ENCODE measurements at regions not wholly inside any gene's neighbourhood (a gene's known extent, or its start where the extent isn't known, plus 50 kb on each side); places are given as distances from the start of the nearest gene placed in this dataset.

- Histone ChIP-seq H3K9me3 (no peaks in the 10 kb centered on the region), H3K36me3 (no peaks in the 10 kb centered on the region), H3K4me1 (peaks cover 25 to 27% of the 10 kb centered on the region in 2 donors), H3K27ac (peak overlapping the region in 2 of 3 donors; percentile 16 to 21), H3K4me3 (replicated peaks in 1 of 3) (no peak overlapping the region), H3K27me3 (no peaks in the 10 kb centered on the region)
- intact Hi-C loops (cut with DNase I), result no loop called here
- TF ChIP-seq CTCF (IDR thresholded peaks at IDR 0.05) (no peak), POLR2A (IDR thresholded peaks at IDR 0.05) (no peak)
- WGBS, 2 donors, result 50 to 52% methylated on average over 3 of the region's 3 CpGs
- peak in 1 of 2 donors; percentile 26 for DNase-seq
These were observed 275.7 kb upstream of the SPRED2 start for GRCh38 chr2:65708086-65708485.

- 84 to 87% methylated on average over 1 of the region's 1 CpG for whole genome bisulfite sequencing, 2 donors
- DNase-seq, result no peak
- Histone ChIP-seq H3K4me1 (peaks cover 21 to 25% of the 10 kb centered on the region in 2 donors), H3K36me3 (no peaks in the 10 kb centered on the region), H3K27me3 (no peaks in the 10 kb centered on the region), H3K9me3 (no peaks in the 10 kb centered on the region), H3K27ac (no peak overlapping the region), H3K4me3 (replicated peaks in 1 of 3) (no peak overlapping the region)
- TF ChIP-seq POLR2A (IDR thresholded peaks at IDR 0.05) (no peak), CTCF (IDR thresholded peaks at IDR 0.05) (no peak)
- intact Hi-C loops (cut with DNase I), result no loop called here
These were observed 274.0 kb upstream of the SPRED2 start for GRCh38 chr2:65706411-65706810.

GRCh38 chr2:65701191-65701590 is 268.8 kb upstream of the SPRED2 start:
- Histone ChIP-seq H3K27me3 (no peaks in the 10 kb centered on the region), H3K9me3 (no peaks in the 10 kb centered on the region), H3K4me3 (replicated peaks in 1 of 3) (no peak overlapping the region), H3K4me1 (no peaks in the 10 kb centered on the region), H3K27ac (no peak overlapping the region), H3K36me3 (no peaks in the 10 kb centered on the region)
- 91 to 95% methylated on average over 10 of the region's 10 CpGs for WGBS, 2 donors
- intact Hi-C loops (cut with DNase I), result no loop called here
- TF ChIP-seq POLR2A (IDR thresholded peaks at IDR 0.05) (no peak), CTCF (IDR thresholded peaks at IDR 0.05) (no peak)
- DNase-seq, result no peak

- TF ChIP-seq CTCF (IDR thresholded peaks at IDR 0.05) (no peak), POLR2A (IDR thresholded peaks at IDR 0.05) (no peak)
- Histone ChIP-seq H3K27ac (no peak overlapping the region), H3K9me3 (no peaks in the 10 kb centered on the region), H3K4me1 (no peaks in the 10 kb centered on the region), H3K4me3 (replicated peaks in 1 of 3) (no peak overlapping the region), H3K27me3 (no peaks in the 10 kb centered on the region), H3K36me3 (no peaks in the 10 kb centered on the region)
- intact Hi-C loops (cut with DNase I), result no loop called here
- 76 to 89% methylated on average over 4 to 7 of the region's 7 CpGs for WGBS, 2 donors
- DNase-seq, result no peak
These were observed 268.3 kb upstream of the SPRED2 start for GRCh38 chr2:65700720-65701119.

- no peak overlapping the region for H3K27ac ChIP-seq
- TF ChIP-seq POLR2A (IDR thresholded peaks at IDR 0.05) (no peak), CTCF (IDR thresholded peaks at IDR 0.05) (no peak)
These were observed 267.7 kb upstream of the SPRED2 start for GRCh38 chr2:65700004-65700651.

More at GRCh38 chr2:65700004-65700651, 267.7 kb upstream of the SPRED2 start:
- Histone ChIP-seq H3K9me3 (no peaks in the 10 kb centered on the region), H3K27me3 (no peaks in the 10 kb centered on the region), H3K4me3 (replicated peaks in 1 of 3) (no peak overlapping the region), H3K4me1 (no peaks in the 10 kb centered on the region), H3K36me3 (no peaks in the 10 kb centered on the region)
- 81 to 90% methylated on average over 9 to 10 of the region's 10 CpGs for WGBS, 2 donors
- intact Hi-C loops (cut with DNase I), result no loop called here
- no peak for DNase-seq
